Endothelial cell of umbilical vein (primary cell): ENCODE measurements at regions not wholly inside any gene's neighbourhood (a gene's known extent, or its start where the extent isn't known, plus 50 kb on each side); places are given as distances from the start of the nearest gene placed in this dataset.

Experiments used
- BruUV-seq: library from RNA; stranded (reverse); fragments of 400-500 nt; replicated peaks from 2 replicates; lab custom pipeline; 2021; lab: Mats Ljungman, UMichigan
- CTCF ChIA-PET: fragments of 300-600, 350-600 bp; sonication (Branson Sonifier 250); formaldehyde crosslinking; loops from one replicate; lab custom pipeline; 2021; ENCODE audit warnings: antibody characterized with exemption, inconsistent platforms; lab: Charles Lee
- POLR2A ChIA-PET: fragments of 300-600, 350-600 bp; sonication (Branson Sonifier 250); formaldehyde crosslinking; loops from one replicate; lab custom pipeline; 2021; ENCODE audit warnings: antibody characterized with exemption, inconsistent platforms; lab: Charles Lee
- DNase-seq: peaks from one replicate; pipeline ENCODE4 v3.0.0-alpha.2; 2011; ENCODE audit warnings: low read depth, low spot score
- FAIRE-seq: peaks from 2 replicates; lab custom pipeline; 2011; peaks lifted over from hg19 to GRCh38; lab: Jason Lieb, UNC
- H2AFZ ChIP-seq: 2 replicates; pipeline ENCODE4 v1.6.0; 2012; ENCODE audit warnings: low read depth, low read length, control low read depth, inconsistent platforms
- H3K27ac ChIP-seq: 2 replicates; pipeline ENCODE4 v1.5.1; 2011; ENCODE audit warnings: low read depth, mild to moderate bottlenecking, control low read depth, low read length, moderate library complexity; ENCODE audit not compliant: insufficient read depth
- H3K27me3 ChIP-seq, 2 experiments: 2 replicates each; pipeline versions ENCODE4 v1.6.0 to v1.6.1; 2011; ENCODE audit warnings: low read length in 2 of 2, mixed read lengths in 1 of 2; ENCODE audit not compliant: control insufficient read depth in 2 of 2, insufficient read depth in 2 of 2
- H3K36me3 ChIP-seq, 2 experiments: 2 replicates in 1 of 2; 3 replicates in 1 of 2; pipeline ENCODE4 v1.5.1; 2011; ENCODE audit warnings: low read length in 2 of 2, mild to moderate bottlenecking in 1 of 2, moderate library complexity in 1 of 2; ENCODE audit not compliant: control insufficient read depth in 2 of 2, insufficient read depth in 2 of 2; ENCODE audit errors: extremely low read depth in 1 of 2
- H3K4me1 ChIP-seq: 3 replicates; pipeline ENCODE4 v1.5.1; 2011; ENCODE audit warnings: mild to moderate bottlenecking, low read length; ENCODE audit not compliant: control insufficient read depth, insufficient read depth; ENCODE audit errors: extremely low read depth
- H3K4me2 ChIP-seq: 2 replicates; pipeline ENCODE4 v1.6.1; 2011; ENCODE audit warnings: low read length, control low read depth, mixed read lengths; ENCODE audit not compliant: insufficient read depth
- H3K4me3 ChIP-seq, 3 experiments: fragments of 200-600 bp in 1 of 3; sonication (generic), shearing (Covaris generic) in 1 of 3; replicated peaks in 1 of 3; 2 replicates each; pipeline ENCODE4 v1.5.1; 2011 to 2016; ENCODE audit warnings: control low read depth in 3 of 3, low read length in 3 of 3, mild to moderate bottlenecking in 2 of 3, inconsistent platforms in 1 of 3, low read depth in 1 of 3, moderate library complexity in 1 of 3; ENCODE audit not compliant: insufficient read depth in 1 of 3
- H3K79me2 ChIP-seq: 2 replicates; pipeline ENCODE4 v1.6.0; 2012; ENCODE audit warnings: low read length, inconsistent platforms; ENCODE audit not compliant: control insufficient read depth, insufficient read depth
- H3K9ac ChIP-seq: replicated peaks from 2 replicates; pipeline ENCODE3; 2011; ENCODE audit warnings: low read length, control low read depth; ENCODE audit not compliant: insufficient read depth; ENCODE audit errors: extremely low read depth
- H3K9me1 ChIP-seq: replicated peaks from 3 replicates; pipeline ENCODE4 v1.6.0; 2011; ENCODE audit warnings: mild to moderate bottlenecking, low read length; ENCODE audit not compliant: control insufficient read depth, insufficient read depth; ENCODE audit errors: extremely low read depth
- H3K9me3 ChIP-seq: replicated peaks from 2 replicates; pipeline ENCODE4 v1.5.1; 2012; ENCODE audit warnings: low read length, inconsistent platforms; ENCODE audit not compliant: control insufficient read depth, insufficient read depth
- H4K20me1 ChIP-seq: replicated peaks from 2 replicates; pipeline ENCODE3; 2011; ENCODE audit warnings: mild to moderate bottlenecking, low read length; ENCODE audit not compliant: control insufficient read depth, insufficient read depth; ENCODE audit errors: extremely low read depth
- CTCF ChIP-seq, 2 donors: IDR thresholded peaks; 1 replicate in 1 of 2; 2 replicates in 1 of 2; pipeline ENCODE4 v1.5.1; 2011; ENCODE audit warnings: low read length in 2 of 2, mild to moderate bottlenecking in 2 of 2, moderate library complexity in 2 of 2, control low read depth in 1 of 2, inconsistent platforms in 1 of 2, low read depth in 1 of 2; ENCODE audit not compliant: insufficient read depth in 1 of 2; ENCODE audit errors: extremely low read depth in 1 of 2
- EZH2 ChIP-seq: IDR thresholded peaks from 2 replicates; pipeline ENCODE4 v1.6.1; 2012; ENCODE audit warnings: borderline replicate concordance, low read depth, mild to moderate bottlenecking, moderate library complexity, low read length, inconsistent platforms; ENCODE audit not compliant: severe bottlenecking
- FOS ChIP-seq: IDR thresholded peaks from 2 replicates; pipeline ENCODE4 v1.6.1; 2011; ENCODE audit warnings: mild to moderate bottlenecking, low read length, moderate library complexity, borderline replicate concordance; ENCODE audit not compliant: insufficient read depth
- GATA2 ChIP-seq: IDR thresholded peaks from 2 replicates; pipeline ENCODE4 v1.7.0; 2011; ENCODE audit warnings: low read depth, mild to moderate bottlenecking, moderate library complexity, mixed read lengths, low read length; ENCODE audit not compliant: insufficient read length, insufficient read depth
- JUN ChIP-seq: IDR thresholded peaks from 2 replicates; pipeline ENCODE4 v1.6.1; 2011; ENCODE audit warnings: borderline replicate concordance, low read depth; ENCODE audit not compliant: insufficient read length, insufficient read depth
- MAX ChIP-seq: IDR thresholded peaks from 2 replicates; pipeline ENCODE4 v1.6.1; 2011; ENCODE audit not compliant: insufficient read depth, insufficient read length
- MYC ChIP-seq: IDR thresholded peaks from one replicate; pipeline ENCODE4 v1.6.1; 2011; ENCODE audit warnings: mild to moderate bottlenecking, low read depth, low read length
- POLR2A ChIP-seq: IDR thresholded peaks from 2 replicates; pipeline ENCODE4 v1.6.1; 2012; ENCODE audit warnings: low read depth, mild to moderate bottlenecking, control low read depth, low read length
- POLR2AphosphoS5 ChIP-seq: IDR thresholded peaks from 2 replicates; pipeline ENCODE4 v1.6.1; 2012; ENCODE audit warnings: low read depth, mild to moderate bottlenecking, control low read depth, low read length, moderate library complexity; ENCODE audit not compliant: insufficient read depth
- dilution Hi-C: fragments of 300-500 bp; cut with MboI; formaldehyde crosslinking; loops from one replicate; pipeline ENCODE4 v1.15.0; 2019; ENCODE audit warnings: low sequenced_read_pairs; ENCODE audit not compliant: extremely low pct_ligation_motif_present
- intact Hi-C: fragments of 100-400 bp; cut with micrococcal nuclease; formaldehyde crosslinking; loops from one replicate; pipeline ENCODE4 v1.10.0; 2022

GRCh38 chr2:71939588-71940535, 207.8 kb downstream of the CYP26B1 start:
- no TSS peak for BruUV-seq
- no peak overlapping the region for H3K27ac ChIP-seq
- intact Hi-C loops (no loop called here), dilution Hi-C loops (no loop called here)
- H3K27me3 ChIP-seq = peaks cover 2% of the 10 kb centered on the region in 2 experiments
- no peaks in the 10 kb centered on the region for H3K79me2 ChIP-seq
- no peaks in the 10 kb centered on the region for H3K36me3 ChIP-seq
- no peaks in the 10 kb centered on the region for H4K20me1 ChIP-seq
- ChIA-PET CTCF (interaction anchor here (1.3 to 7.6 kb wide), 4 partner anchors 12 to 639 kb away, joined by 3 to 76 read pairs (median 13); no protein-coding TSS in a partner anchor), POLR2A (no interaction called here)
- FAIRE-seq (no peak), DNase-seq (no peak)
- H2AFZ ChIP-seq = no peak overlapping the region
- H3K4me3 ChIP-seq = no peak overlapping the region
- no peaks in the 10 kb centered on the region for H3K9me3 ChIP-seq
- TF ChIP-seq MAX (no peak), JUN (no peak), EZH2 (no peak), POLR2AphosphoS5 (no peak), POLR2A (no peak), MYC (no peak), FOS (no peak), GATA2 (no peak), CTCF (IDR thresholded peaks at IDR 0.05; ENCODE audit: extremely low read depth in 1 of 2, insufficient read depth in 1 of 2, low read depth in 1 of 2, low read length in 2 of 2) (no peak)
- no peaks in the 10 kb centered on the region for H3K9me1 ChIP-seq
- no peak overlapping the region for H3K9ac ChIP-seq
- no peaks in the 10 kb centered on the region for H3K4me1 ChIP-seq
- no peak overlapping the region for H3K4me2 ChIP-seq
